Gastrocnemius medialis (tissue), 4 donors: ENCODE measurements at regions not wholly inside any gene's neighbourhood (a gene's known extent, or its start where the extent isn't known, plus 50 kb on each side); places are given as distances from the start of the nearest gene placed in this dataset.

Experiments used
- POLR2A ChIP-seq, 2 donors: fragments of 450-650 bp; IDR thresholded peaks; one replicate each; pipeline ENCODE4 v1.6.1; 2017; ENCODE audit warnings: antibody characterized with exemption in 2 of 2, mild to moderate bottlenecking in 2 of 2, moderate library complexity in 2 of 2
- TF ChIP-seq, protein P1 (sequence below), 5 experiments: fragments of 450-650 bp in 3 of 5; fragments of 200-600 bp in 2 of 5; sonication (generic) in 2 of 5; IDR thresholded peaks in 4 of 5; conservative IDR thresholded peaks in 1 of 5; 1 replicate in 4 of 5; 2 replicates in 1 of 5; pipeline ENCODE4 v1.5.1; 2016 to 2019; ENCODE audit warnings: antibody characterized with exemption in 5 of 5, mild to moderate bottlenecking in 3 of 5, moderate library complexity in 3 of 5

DNA sequence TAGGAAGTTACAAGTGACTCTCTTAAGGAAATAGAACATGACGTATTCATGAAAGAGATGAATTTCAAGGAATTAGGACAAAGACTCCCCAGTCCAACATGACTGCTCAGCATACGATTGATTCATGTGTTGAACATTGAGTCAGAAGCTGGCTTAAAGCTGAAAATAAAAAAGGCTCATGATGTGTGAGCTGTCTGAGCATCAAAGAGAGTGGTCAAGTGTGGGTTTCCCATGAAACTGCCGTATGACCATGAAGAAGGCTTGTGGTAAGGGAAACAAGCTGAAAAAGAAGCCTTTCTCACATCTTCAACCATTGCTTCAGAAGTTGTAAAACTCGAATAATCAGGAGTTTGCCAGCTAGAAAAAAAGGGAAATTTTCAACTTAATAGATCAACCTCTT lies 201.9 kb upstream of the APCDD1 start:
- TF ChIP-seq, protein P1, sequence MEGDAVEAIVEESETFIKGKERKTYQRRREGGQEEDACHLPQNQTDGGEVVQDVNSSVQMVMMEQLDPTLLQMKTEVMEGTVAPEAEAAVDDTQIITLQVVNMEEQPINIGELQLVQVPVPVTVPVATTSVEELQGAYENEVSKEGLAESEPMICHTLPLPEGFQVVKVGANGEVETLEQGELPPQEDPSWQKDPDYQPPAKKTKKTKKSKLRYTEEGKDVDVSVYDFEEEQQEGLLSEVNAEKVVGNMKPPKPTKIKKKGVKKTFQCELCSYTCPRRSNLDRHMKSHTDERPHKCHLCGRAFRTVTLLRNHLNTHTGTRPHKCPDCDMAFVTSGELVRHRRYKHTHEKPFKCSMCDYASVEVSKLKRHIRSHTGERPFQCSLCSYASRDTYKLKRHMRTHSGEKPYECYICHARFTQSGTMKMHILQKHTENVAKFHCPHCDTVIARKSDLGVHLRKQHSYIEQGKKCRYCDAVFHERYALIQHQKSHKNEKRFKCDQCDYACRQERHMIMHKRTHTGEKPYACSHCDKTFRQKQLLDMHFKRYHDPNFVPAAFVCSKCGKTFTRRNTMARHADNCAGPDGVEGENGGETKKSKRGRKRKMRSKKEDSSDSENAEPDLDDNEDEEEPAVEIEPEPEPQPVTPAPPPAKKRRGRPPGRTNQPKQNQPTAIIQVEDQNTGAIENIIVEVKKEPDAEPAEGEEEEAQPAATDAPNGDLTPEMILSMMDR (IDR thresholded peaks at IDR 0.05 in 4 of 5, conservative IDR thresholded peaks at IDR 0.05 in 1 of 5): no peak
- TF ChIP-seq POLR2A (IDR thresholded peaks at IDR 0.05): no peak
